ENCODE measurements at regions not wholly inside any gene's neighbourhood (a gene's known extent, or its start where the extent isn't known, plus 50 kb on each side); places are given as distances from the start of the nearest gene placed in this dataset.

DNA sequence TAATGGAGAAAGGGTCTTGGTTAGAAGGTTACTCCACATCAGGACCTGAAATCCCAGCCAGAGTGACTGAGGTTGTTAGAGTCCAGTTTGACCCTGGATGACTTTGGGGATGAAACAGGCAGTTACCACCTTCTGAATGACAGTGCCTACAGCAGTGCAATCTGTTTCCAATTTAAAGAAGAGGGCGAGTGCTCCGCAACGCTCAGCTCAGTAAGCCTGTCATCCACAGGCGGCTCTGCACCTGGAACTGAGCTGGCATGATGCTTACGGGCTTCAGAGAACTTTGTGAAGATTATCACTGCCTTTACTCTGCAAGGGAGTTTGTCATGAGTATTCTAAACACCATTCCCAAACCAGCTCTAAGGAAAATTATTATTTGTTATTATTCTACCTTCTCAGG, 127.7 kb upstream of the SLC24A5 start:
- Mint-ChIP-seq H3K9me3 (no peaks in the 10 kb centered on the region), H3K36me3 (ENCODE audit: low read depth) (no peaks in the 10 kb centered on the region), H3K27me3 (ENCODE audit: low read depth) (peaks cover 3% of the 10 kb centered on the region), H3K27ac (no peak overlapping the region), H3K4me1 (ENCODE audit: low read depth) (no peaks in the 10 kb centered on the region), H3K4me3 (ENCODE audit: low read depth) (no peak overlapping the region)
- intact Hi-C loops (cut with micrococcal nuclease), result no loop called here
- DNase-seq (ENCODE audit: low spot score), result no peak

GRCh38 chr15:47997195-47998080, 123.4 kb upstream of the SLC24A5 start:
- intact Hi-C loops (cut with micrococcal nuclease), result no loop called here
- H3K27me3 Mint-ChIP-seq (ENCODE audit: low read depth), result peaks cover 3% of the 10 kb centered on the region
- H3K36me3 Mint-ChIP-seq (ENCODE audit: low read depth), result no peaks in the 10 kb centered on the region
- DNase-seq (ENCODE audit: low spot score), result no peak
- no peak overlapping the region for H3K4me3 Mint-ChIP-seq (ENCODE audit: low read depth)
- H3K4me1 Mint-ChIP-seq (ENCODE audit: low read depth), result no peaks in the 10 kb centered on the region
- no peaks in the 10 kb centered on the region for H3K9me3 Mint-ChIP-seq
- no peak overlapping the region for H3K27ac Mint-ChIP-seq

DNA sequence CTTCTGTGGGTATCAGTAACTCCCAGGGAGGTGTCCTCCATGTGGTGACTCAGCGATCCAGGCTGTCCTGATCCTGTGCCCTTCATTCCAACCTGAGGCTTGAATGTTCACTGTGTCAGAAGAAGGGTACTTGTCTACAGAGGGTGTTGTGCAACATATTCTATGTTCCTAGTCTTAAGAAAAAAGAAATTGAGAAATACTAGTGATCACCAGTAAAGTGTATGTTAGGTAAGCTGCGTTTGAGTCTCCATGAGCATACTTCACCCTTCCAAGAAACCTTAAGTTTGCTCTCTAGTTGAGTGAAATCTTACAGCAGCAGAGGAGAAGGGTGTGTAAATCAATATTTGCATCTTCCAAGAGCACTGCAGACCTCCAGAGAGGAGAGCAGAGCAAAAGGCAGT, 122.2 kb upstream of the SLC24A5 start:
- Mint-ChIP-seq H3K27ac (no peak overlapping the region), H3K27me3 (ENCODE audit: low read depth) (peaks cover 2% of the 10 kb centered on the region), H3K4me3 (ENCODE audit: low read depth) (no peak overlapping the region), H3K4me1 (ENCODE audit: low read depth) (no peaks in the 10 kb centered on the region), H3K9me3 (no peaks in the 10 kb centered on the region), H3K36me3 (ENCODE audit: low read depth) (no peaks in the 10 kb centered on the region)
- DNase-seq (ENCODE audit: low spot score), result no peak
- intact Hi-C loops (cut with micrococcal nuclease), result no loop called here

- no peaks in the 10 kb centered on the region for H3K36me3 Mint-ChIP-seq (ENCODE audit: low read depth)
- H3K4me3 Mint-ChIP-seq (ENCODE audit: low read depth), result no peak overlapping the region
- H3K9me3 Mint-ChIP-seq, result no peaks in the 10 kb centered on the region
- H3K27ac Mint-ChIP-seq, result no peak overlapping the region
- no peak for DNase-seq (ENCODE audit: low spot score)
- no peaks in the 10 kb centered on the region for H3K27me3 Mint-ChIP-seq (ENCODE audit: low read depth)
- no peaks in the 10 kb centered on the region for H3K4me1 Mint-ChIP-seq (ENCODE audit: low read depth)
- intact Hi-C loops (cut with micrococcal nuclease), result no loop called here
Observed at GRCh38 chr15:48001393-48002039, 119.3 kb upstream of the SLC24A5 start.

- Mint-ChIP-seq H3K4me3 (ENCODE audit: low read depth) (no peak overlapping the region), H3K9me3 (no peaks in the 10 kb centered on the region), H3K4me1 (ENCODE audit: low read depth) (no peaks in the 10 kb centered on the region), H3K36me3 (ENCODE audit: low read depth) (no peaks in the 10 kb centered on the region), H3K27me3 (ENCODE audit: low read depth) (no peaks in the 10 kb centered on the region), H3K27ac (no peak overlapping the region)
- intact Hi-C loops (cut with micrococcal nuclease), result no loop called here
- no peak for DNase-seq (ENCODE audit: low spot score)
Observed at GRCh38 chr15:48002767-48003166, 118.0 kb upstream of the SLC24A5 start.

DNA sequence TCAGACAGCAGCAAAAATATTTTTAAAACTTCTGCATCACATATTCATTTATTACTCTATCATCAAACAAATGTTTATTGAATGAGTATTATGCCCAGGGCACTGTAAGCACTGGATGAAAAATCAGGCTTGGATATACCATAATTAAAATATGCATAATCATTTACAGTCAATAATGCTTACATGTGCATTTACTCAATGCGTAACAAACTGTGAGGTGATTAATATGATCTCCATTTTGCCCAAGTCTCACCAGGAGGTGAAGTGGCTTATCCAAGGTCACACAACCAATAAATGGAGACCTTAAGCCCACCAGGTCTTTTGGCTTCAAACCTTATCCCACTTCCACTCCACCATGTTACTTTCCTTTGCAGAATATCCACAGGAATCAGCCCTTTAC, 117.3 kb upstream of the SLC24A5 start:
- H3K4me1 Mint-ChIP-seq (ENCODE audit: low read depth), result no peaks in the 10 kb centered on the region
- H3K4me3 Mint-ChIP-seq (ENCODE audit: low read depth), result no peak overlapping the region
- no peaks in the 10 kb centered on the region for H3K9me3 Mint-ChIP-seq
- peaks cover under 1% of the 10 kb centered on the region for H3K27me3 Mint-ChIP-seq (ENCODE audit: low read depth)
- no peak overlapping the region for H3K27ac Mint-ChIP-seq
- intact Hi-C loops (cut with micrococcal nuclease), result no loop called here
- no peaks in the 10 kb centered on the region for H3K36me3 Mint-ChIP-seq (ENCODE audit: low read depth)
- DNase-seq (ENCODE audit: low spot score), result no peak

DNA sequence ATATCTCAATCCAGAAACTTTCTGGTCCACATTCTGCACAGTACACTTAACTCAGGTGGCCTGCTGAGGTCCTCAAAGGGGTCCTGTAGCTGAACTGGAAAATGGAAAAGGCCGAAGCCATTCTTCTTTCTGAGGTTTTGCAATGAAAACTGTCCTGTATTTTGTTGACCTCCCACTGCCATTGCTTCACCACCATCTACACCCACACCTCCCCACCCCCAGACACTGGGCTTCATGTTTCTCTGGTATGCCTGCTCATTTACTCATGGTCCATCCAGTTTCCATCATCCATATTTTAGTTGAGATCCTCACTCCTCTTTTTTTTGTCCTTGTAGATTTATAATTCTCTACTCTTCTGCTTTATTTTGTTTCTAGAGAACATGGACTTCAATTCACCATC, 115.7 kb upstream of the SLC24A5 start:
- H3K27ac Mint-ChIP-seq, result no peak overlapping the region
- intact Hi-C loops (cut with micrococcal nuclease), result no loop called here

DNA sequence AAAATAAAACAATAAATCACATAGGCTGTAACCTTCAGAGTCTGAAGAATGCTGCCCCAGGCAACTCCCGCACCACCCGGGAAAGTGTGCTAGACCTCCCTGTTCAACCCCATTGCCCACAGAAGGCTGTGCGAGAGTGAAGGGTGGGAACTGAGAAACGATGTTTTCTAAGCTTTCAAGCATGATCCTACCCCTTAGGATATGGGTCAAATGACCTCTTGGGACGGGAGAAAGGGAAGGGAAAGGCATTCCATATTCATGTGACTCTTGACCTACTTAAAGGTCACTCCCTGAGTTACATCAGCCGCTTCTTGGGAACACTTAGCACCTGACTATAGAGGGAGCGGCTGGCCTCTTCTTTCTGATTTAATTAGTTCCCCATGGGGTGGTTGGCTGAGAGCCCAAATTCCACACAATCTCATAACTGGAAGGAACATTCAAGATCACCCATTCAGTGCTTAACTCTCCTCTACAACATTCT, 114.7 kb upstream of the SLC24A5 start:
- no peaks in the 10 kb centered on the region for H3K9me3 Mint-ChIP-seq
- H3K27ac Mint-ChIP-seq, result no peak overlapping the region
- H3K4me1 Mint-ChIP-seq (ENCODE audit: low read depth), result no peaks in the 10 kb centered on the region
- intact Hi-C loops (cut with micrococcal nuclease), result no loop called here
- no peaks in the 10 kb centered on the region for H3K36me3 Mint-ChIP-seq (ENCODE audit: low read depth)
- H3K4me3 Mint-ChIP-seq (ENCODE audit: low read depth), result no peak overlapping the region
- no peak for DNase-seq (ENCODE audit: low spot score)
- peaks cover 2% of the 10 kb centered on the region for H3K27me3 Mint-ChIP-seq (ENCODE audit: low read depth)

More for the DNA sequence above, 115.7 kb upstream of the SLC24A5 start:
- no peak overlapping the region for H3K4me3 Mint-ChIP-seq (ENCODE audit: low read depth)
- no peak for DNase-seq (ENCODE audit: low spot score)
- no peaks in the 10 kb centered on the region for H3K4me1 Mint-ChIP-seq (ENCODE audit: low read depth)
- H3K36me3 Mint-ChIP-seq (ENCODE audit: low read depth), result no peaks in the 10 kb centered on the region
- H3K9me3 Mint-ChIP-seq, result no peaks in the 10 kb centered on the region
- peaks cover 2% of the 10 kb centered on the region for H3K27me3 Mint-ChIP-seq (ENCODE audit: low read depth)

DNA sequence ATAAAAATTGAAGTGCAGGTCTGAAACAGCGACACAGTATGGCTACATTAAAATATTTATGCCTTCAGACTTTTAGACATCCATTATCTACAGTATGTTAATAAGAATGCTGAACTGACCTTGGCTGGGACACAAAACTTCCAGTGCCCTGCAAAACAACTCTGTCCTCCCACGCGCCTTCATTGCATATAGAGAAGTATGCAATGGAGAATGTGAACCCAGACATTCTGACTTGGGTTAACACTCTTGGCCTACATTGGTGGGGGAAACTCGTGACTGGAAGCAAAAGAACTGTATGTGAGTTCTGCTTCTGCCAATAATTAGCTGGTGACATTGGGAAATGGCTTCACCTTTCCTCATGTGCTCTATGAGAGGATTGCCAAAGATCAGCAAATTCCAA, 110.5 kb upstream of the SLC24A5 start:
- intact Hi-C loops (cut with micrococcal nuclease), result no loop called here
- Mint-ChIP-seq H3K4me3 (ENCODE audit: low read depth) (no peak overlapping the region), H3K27ac (no peak overlapping the region), H3K4me1 (ENCODE audit: low read depth) (no peaks in the 10 kb centered on the region), H3K27me3 (ENCODE audit: low read depth) (peaks cover 4% of the 10 kb centered on the region), H3K9me3 (no peaks in the 10 kb centered on the region), H3K36me3 (ENCODE audit: low read depth) (no peaks in the 10 kb centered on the region)
- no peak for DNase-seq (ENCODE audit: low spot score)

DNA sequence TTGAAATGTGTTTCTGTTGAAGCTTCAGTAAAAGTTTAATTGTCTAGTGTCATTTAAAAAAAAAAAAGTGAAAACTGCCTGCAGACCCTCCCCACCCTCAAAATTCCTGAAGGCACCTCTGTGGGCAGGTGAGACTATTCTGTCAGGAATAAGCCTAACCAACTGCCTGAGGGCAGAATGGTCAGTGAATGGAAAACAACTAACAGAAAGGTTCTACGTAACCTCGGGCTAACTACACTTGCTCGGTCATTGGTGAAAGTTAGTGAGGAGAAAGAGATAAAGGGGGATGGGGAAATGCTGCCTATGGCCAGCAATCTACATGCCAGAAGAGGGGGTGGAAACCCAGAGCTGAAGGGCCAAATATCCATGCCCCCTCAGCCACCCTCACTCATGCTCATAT, 108.6 kb upstream of the SLC24A5 start:
- Mint-ChIP-seq H3K36me3 (ENCODE audit: low read depth) (no peaks in the 10 kb centered on the region), H3K27me3 (ENCODE audit: low read depth) (peaks cover 4% of the 10 kb centered on the region), H3K9me3 (no peaks in the 10 kb centered on the region), H3K4me1 (ENCODE audit: low read depth) (no peaks in the 10 kb centered on the region), H3K27ac (no peak overlapping the region), H3K4me3 (ENCODE audit: low read depth) (no peak overlapping the region)
- DNase-seq (ENCODE audit: low spot score), result no peak
- intact Hi-C loops (cut with micrococcal nuclease), result no loop called here

DNA sequence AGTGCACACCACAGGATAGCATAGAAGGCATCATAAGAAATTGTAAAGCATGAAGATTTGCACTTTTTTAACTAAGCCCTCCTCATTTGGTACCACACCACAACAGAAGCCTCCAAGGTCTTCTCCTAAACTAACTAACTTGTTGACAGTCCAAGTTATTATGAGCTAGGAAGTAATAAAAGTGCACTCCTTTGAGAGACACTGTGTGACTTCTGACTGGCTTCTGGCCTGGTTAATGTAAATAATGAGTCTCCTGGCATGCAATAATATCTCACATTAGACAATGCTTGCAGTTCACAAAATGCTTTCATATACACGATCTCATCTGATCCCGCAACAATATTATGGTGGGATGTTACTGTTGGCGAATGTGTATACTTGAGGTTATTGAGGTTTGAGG, 103.9 kb upstream of the SLC24A5 start:
- H3K4me1 Mint-ChIP-seq (ENCODE audit: low read depth), result peaks cover 3% of the 10 kb centered on the region
- no peak overlapping the region for H3K4me3 Mint-ChIP-seq (ENCODE audit: low read depth)
- no peak for DNase-seq (ENCODE audit: low spot score)
- no peaks in the 10 kb centered on the region for H3K9me3 Mint-ChIP-seq
- peaks cover 3% of the 10 kb centered on the region for H3K27me3 Mint-ChIP-seq (ENCODE audit: low read depth)
- intact Hi-C loops (cut with micrococcal nuclease), result no loop called here
- H3K36me3 Mint-ChIP-seq (ENCODE audit: low read depth), result no peaks in the 10 kb centered on the region
- H3K27ac Mint-ChIP-seq, result no peak overlapping the region

DNA sequence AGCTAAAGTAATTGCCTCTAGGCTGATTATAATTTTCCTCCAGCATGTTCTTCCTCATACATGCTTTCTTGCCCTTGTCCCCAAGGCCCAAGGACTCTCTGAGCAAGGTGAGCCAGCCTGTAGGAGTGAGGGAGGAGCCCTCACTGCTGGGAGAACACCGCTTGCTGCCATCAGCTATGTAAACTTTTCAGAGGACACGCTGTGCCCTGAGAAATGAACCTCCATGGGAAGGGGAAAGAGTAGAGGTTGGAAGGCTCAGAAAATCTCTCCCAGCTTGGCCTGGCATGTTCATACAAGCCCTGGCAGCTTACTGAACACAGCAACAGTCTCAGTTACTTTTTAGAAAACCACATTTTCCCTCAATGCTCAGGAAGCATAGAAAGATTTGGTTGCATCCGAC, 103.0 kb upstream of the SLC24A5 start:
- intact Hi-C loops (cut with micrococcal nuclease), result no loop called here
- Mint-ChIP-seq H3K27me3 (ENCODE audit: low read depth) (peaks cover 3% of the 10 kb centered on the region), H3K27ac (no peak overlapping the region), H3K36me3 (ENCODE audit: low read depth) (no peaks in the 10 kb centered on the region), H3K9me3 (no peaks in the 10 kb centered on the region), H3K4me1 (ENCODE audit: low read depth) (peaks cover 3% of the 10 kb centered on the region), H3K4me3 (ENCODE audit: low read depth) (no peak overlapping the region)
- no peak for DNase-seq (ENCODE audit: low spot score)

- no peak for DNase-seq (ENCODE audit: low spot score)
- Mint-ChIP-seq H3K4me3 (ENCODE audit: low read depth) (no peak overlapping the region), H3K4me1 (ENCODE audit: low read depth) (peaks cover 3% of the 10 kb centered on the region), H3K36me3 (ENCODE audit: low read depth) (no peaks in the 10 kb centered on the region), H3K27ac (no peak overlapping the region), H3K27me3 (ENCODE audit: low read depth) (no peaks in the 10 kb centered on the region), H3K9me3 (no peaks in the 10 kb centered on the region)
- intact Hi-C loops (cut with micrococcal nuclease), result no loop called here
Observed at GRCh38 chr15:48020166-48020565, 100.6 kb upstream of the SLC24A5 start.

Measured in activated T-helper 2 cell treated with anti-CD3 and anti-CD28 coated beads, Interferon-gamma antibody, Interleukin-2, Interleukin-4, amounts not matched to agents 10 μg/mL and 5 μg/mL and 100 μg/mL, durations not matched to agents 14 hours and 24 hours and 36 hours (primary cell).